ENCODE measurements at regions not wholly inside any gene's neighbourhood (a gene's known extent, or its start where the extent isn't known, plus 50 kb on each side); places are given as distances from the start of the nearest gene placed in this dataset.

- TF ChIP-seq ZNF592 (IDR thresholded peaks at IDR 0.05), result no peak
- no peak for TF ChIP-seq ZNF77 (CRISPR knock-in tag; IDR thresholded peaks at IDR 0.05)
- TF ChIP-seq CBFB (CRISPR knock-in tag; IDR thresholded peaks at IDR 0.05), result no peak
- no peak for TF ChIP-seq ZBTB34 (CRISPR knock-in tag; IDR thresholded peaks at IDR 0.05)
- no peak for TF ChIP-seq ZC3H8 (IDR thresholded peaks at IDR 0.05)
- TF ChIP-seq SFPQ (IDR thresholded peaks at IDR 0.05; ENCODE audit: low read depth, low read length), result no peak
Observed at GRCh38 chr1:216932424-216932823, 209.2 kb upstream of the ESRRG start (continued).
